ENCODE measurements at regions not wholly inside any gene's neighbourhood (a gene's known extent, or its start where the extent isn't known, plus 50 kb on each side); places are given as distances from the start of the nearest gene placed in this dataset.
"Not testable (repeated sequence)": the region's sequence is repeated elsewhere in the genome, so short reads cannot be mapped to it uniquely, and the experiment has no call there.

GRCh38 chr4:163688856-163689255, 194.4 kb downstream of the TMA16 start:
- TF ChIP-seq ZFX (IDR thresholded peaks at IDR 0.05; ENCODE audit: borderline replicate concordance) = no peak
- TF ChIP-seq, protein P1, sequence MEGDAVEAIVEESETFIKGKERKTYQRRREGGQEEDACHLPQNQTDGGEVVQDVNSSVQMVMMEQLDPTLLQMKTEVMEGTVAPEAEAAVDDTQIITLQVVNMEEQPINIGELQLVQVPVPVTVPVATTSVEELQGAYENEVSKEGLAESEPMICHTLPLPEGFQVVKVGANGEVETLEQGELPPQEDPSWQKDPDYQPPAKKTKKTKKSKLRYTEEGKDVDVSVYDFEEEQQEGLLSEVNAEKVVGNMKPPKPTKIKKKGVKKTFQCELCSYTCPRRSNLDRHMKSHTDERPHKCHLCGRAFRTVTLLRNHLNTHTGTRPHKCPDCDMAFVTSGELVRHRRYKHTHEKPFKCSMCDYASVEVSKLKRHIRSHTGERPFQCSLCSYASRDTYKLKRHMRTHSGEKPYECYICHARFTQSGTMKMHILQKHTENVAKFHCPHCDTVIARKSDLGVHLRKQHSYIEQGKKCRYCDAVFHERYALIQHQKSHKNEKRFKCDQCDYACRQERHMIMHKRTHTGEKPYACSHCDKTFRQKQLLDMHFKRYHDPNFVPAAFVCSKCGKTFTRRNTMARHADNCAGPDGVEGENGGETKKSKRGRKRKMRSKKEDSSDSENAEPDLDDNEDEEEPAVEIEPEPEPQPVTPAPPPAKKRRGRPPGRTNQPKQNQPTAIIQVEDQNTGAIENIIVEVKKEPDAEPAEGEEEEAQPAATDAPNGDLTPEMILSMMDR (IDR thresholded peaks at IDR 0.05) = no peak

DNA sequence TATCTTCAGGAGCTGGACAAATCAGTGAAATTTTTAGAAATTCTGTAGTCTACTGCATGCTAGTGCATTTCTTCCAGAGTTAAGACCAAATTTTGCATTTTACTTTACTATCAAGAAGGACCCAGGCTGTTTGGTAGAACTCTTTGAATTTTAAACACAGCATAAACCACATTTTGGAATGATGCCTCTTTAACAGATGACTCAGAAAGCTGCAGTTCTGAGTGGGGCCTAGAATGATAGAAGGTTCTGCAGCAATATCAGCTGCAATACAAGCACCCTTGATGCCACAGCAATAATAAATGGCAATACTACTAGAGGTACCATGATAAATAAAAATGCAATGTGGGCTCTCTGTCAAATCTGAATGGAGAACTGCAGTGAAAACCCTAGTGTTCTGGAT, 198.7 kb downstream of the TMA16 start:
- TF ChIP-seq, protein P1 (IDR thresholded peaks at IDR 0.05) = no peak
- no peak for TF ChIP-seq ZFX (IDR thresholded peaks at IDR 0.05; ENCODE audit: borderline replicate concordance)
- H3K27ac ChIP-seq = no peak overlapping the region

More at GRCh38 chr4:163688856-163689255, 194.4 kb downstream of the TMA16 start:
- no peak overlapping the region for H3K27ac ChIP-seq

- H3K27ac ChIP-seq = no peak overlapping the region
- no peak for TF ChIP-seq ZFX (IDR thresholded peaks at IDR 0.05; ENCODE audit: borderline replicate concordance)
- TF ChIP-seq, protein P1 (IDR thresholded peaks at IDR 0.05) = no peak
These were observed 199.3 kb downstream of the TMA16 start for GRCh38 chr4:163693776-163694175.

- TF ChIP-seq ZFX (IDR thresholded peaks at IDR 0.05; ENCODE audit: borderline replicate concordance) = no peak
- TF ChIP-seq, protein P1 (IDR thresholded peaks at IDR 0.05) = no peak
- no peak overlapping the region for H3K27ac ChIP-seq
These were observed 199.9 kb downstream of the TMA16 start for GRCh38 chr4:163694385-163694784.

DNA sequence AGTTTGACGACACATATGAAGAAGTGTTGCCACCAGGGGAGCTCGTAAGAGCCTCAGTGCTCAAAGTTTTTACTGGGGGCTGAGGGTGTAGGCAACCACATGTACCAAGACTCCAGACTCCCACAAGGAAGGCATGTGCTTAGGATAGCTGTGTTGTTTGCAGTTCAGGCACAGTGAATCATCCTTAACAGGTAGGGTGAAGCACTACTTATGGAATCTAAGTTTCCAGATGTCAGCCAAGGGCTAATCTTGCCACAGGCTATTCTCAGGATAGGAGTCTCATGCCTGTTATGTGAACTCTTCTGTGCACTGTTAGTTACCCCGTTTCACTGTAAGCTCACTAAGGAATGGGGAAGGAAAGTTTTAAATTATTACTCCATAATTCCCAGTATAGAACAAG, 202.6 kb downstream of the TMA16 start:
- TF ChIP-seq ZFX (IDR thresholded peaks at IDR 0.05; ENCODE audit: borderline replicate concordance) = no peak
- TF ChIP-seq, protein P1 (IDR thresholded peaks at IDR 0.05) = no peak
- H3K27ac ChIP-seq = no peak overlapping the region

DNA sequence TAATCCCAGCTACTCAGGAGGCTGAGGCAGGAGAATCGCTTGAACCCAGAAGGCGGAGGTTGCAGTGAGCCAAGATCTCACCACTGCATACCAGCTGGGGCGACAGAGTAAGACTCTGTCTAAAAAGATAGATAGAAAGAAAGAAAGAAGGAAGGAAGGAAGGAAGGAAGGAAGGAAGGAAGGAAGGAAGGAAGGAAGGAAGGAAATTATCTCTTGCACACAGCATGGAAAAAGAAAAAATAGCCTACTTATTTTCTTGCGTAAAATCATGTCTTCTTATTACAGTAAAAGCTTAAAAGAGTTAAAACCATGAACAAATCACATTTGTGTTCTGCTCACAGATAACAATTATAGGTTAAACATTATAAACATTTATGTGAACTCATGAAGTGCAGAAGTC, 205.9 kb downstream of the TMA16 start:
- H3K27ac ChIP-seq = not testable (repeated sequence)

DNA sequence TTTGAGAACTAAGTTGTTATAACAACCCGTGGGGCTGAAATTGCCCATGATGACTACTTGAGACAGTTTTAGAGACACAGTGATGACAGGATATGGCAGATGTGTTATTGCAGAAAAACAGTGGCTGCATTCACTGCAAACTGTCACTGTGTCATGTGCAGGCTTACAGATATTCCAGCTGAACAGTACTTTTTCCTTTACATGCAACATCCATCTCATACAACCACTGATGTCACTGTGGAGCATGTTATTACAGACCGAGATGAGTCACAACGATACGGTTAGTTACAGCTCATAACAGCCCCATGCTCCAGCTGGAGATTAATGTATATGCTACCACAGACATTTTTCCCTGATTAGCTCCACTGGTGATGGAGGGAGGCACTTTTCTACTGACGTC, 207.4 kb downstream of the TMA16 start:
- no peak overlapping the region for H3K27ac ChIP-seq
- TF ChIP-seq, protein P1 (IDR thresholded peaks at IDR 0.05) = no peak
- no peak for TF ChIP-seq ZFX (IDR thresholded peaks at IDR 0.05; ENCODE audit: borderline replicate concordance)

DNA sequence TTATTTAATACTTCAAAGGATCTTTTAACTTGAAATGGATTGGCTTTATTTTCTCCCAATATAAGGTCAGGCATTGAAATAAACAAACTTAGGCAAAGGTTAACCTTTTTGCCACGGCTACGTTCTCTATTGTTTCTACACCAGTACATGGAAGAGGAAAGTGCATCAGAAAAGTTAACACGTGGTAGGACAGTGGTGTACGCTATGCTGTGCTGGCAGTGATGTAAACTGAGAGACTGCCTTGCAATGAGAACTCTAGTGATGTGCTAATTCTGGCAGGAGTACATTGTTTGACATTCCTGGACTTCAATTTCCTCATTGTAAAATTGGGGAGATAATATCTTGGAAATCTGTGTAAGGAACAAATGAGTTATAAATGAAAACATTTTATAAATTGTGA, 208.2 kb downstream of the TMA16 start:
- TF ChIP-seq, protein P1 (IDR thresholded peaks at IDR 0.05) = no peak
- no peak for TF ChIP-seq ZFX (IDR thresholded peaks at IDR 0.05; ENCODE audit: borderline replicate concordance)
- H3K27ac ChIP-seq = no peak overlapping the region

Data from 22Rv1 (cell line).